ENCODE measurements at regions not wholly inside any gene's neighbourhood (a gene's known extent, or its start where the extent isn't known, plus 50 kb on each side); places are given as distances from the start of the nearest gene placed in this dataset.

DNA sequence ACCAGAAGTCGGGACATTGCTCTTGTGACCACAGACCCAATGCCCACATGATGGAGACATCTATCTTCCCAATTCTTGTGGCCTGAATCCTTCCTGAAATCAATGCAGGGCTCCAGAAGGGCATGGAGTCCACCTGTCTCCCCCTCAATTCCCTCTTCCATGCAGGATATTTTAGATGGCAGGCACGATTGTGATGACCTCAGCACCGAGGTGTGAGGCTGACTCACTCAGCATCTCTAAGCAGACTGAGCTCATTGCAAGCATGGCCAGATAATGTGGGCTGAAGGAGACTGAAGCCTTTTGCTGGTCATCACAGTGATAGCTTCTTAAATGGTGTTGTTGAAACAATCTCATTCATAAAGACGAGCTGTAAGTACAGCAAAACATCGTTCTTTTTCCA, 374.9 kb upstream of the PODXL start:
- TF ChIP-seq, protein P1, sequence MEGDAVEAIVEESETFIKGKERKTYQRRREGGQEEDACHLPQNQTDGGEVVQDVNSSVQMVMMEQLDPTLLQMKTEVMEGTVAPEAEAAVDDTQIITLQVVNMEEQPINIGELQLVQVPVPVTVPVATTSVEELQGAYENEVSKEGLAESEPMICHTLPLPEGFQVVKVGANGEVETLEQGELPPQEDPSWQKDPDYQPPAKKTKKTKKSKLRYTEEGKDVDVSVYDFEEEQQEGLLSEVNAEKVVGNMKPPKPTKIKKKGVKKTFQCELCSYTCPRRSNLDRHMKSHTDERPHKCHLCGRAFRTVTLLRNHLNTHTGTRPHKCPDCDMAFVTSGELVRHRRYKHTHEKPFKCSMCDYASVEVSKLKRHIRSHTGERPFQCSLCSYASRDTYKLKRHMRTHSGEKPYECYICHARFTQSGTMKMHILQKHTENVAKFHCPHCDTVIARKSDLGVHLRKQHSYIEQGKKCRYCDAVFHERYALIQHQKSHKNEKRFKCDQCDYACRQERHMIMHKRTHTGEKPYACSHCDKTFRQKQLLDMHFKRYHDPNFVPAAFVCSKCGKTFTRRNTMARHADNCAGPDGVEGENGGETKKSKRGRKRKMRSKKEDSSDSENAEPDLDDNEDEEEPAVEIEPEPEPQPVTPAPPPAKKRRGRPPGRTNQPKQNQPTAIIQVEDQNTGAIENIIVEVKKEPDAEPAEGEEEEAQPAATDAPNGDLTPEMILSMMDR (conservative IDR thresholded peaks at IDR 0.05): no peak
- no peak for TF ChIP-seq EZH2 (IDR thresholded peaks at IDR 0.05; ENCODE audit: low read depth)
